Activated CD4-positive, alpha-beta memory T cell treated with anti-CD3 and anti-CD28 coated beads, Interleukin-2, amount 10 ng/mL, durations not matched to agents 7 days and 5 days (primary cell): ENCODE measurements at regions not wholly inside any gene's neighbourhood (a gene's known extent, or its start where the extent isn't known, plus 50 kb on each side); places are given as distances from the start of the nearest gene placed in this dataset.

ENCODE experiments used
- CTCF ChIA-PET: fragments of 350-600 bp; sonication (Branson Sonifier 250); formaldehyde crosslinking; loops from one replicate; lab custom pipeline; 2021; ENCODE audit warnings: antibody characterized with exemption, inconsistent platforms; lab: Charles Lee
- POLR2A ChIA-PET: fragments of 350-600 bp; sonication (Branson Sonifier 250); formaldehyde crosslinking; loops from one replicate; lab custom pipeline; 2021; ENCODE audit warnings: antibody characterized with exemption; lab: Charles Lee
- DNase-seq: peaks from one replicate; pipeline ENCODE4 v3.0.0-alpha.2; 2020
- H3K27ac Mint-ChIP-seq: one replicate; pipeline ENCODE4 v1.8.0; 2021; ENCODE audit warnings: mild to moderate bottlenecking, mixed read lengths
- H3K27me3 Mint-ChIP-seq: one replicate; pipeline ENCODE4 v1.8.0; 2021; ENCODE audit warnings: mixed read lengths
- H3K36me3 Mint-ChIP-seq: one replicate; pipeline ENCODE4 v1.8.0; 2021; ENCODE audit warnings: low read depth, mixed read lengths
- H3K4me1 Mint-ChIP-seq: one replicate; pipeline ENCODE4 v1.8.0; 2021; ENCODE audit warnings: mixed read lengths
- H3K4me3 Mint-ChIP-seq: one replicate; pipeline ENCODE4 v1.8.0; 2021; ENCODE audit warnings: mild to moderate bottlenecking, mixed read lengths
- H3K9me3 Mint-ChIP-seq: one replicate; pipeline ENCODE4 v1.8.0; 2021; ENCODE audit warnings: mixed read lengths

GRCh38 chr9:80382211-80382891 lies 810.6 kb downstream of the TLE4 start:
- CTCF ChIA-PET: no interaction called here
- no peak for DNase-seq
- Mint-ChIP-seq H3K27ac (no peak overlapping the region), H3K27me3 (no peaks in the 10 kb centered on the region), H3K4me1 (no peaks in the 10 kb centered on the region), H3K36me3 (no peaks in the 10 kb centered on the region), H3K4me3 (no peak overlapping the region), H3K9me3 (peaks cover 3% of the 10 kb centered on the region)
- POLR2A ChIA-PET: no interaction called here

- no peaks in the 10 kb centered on the region for H3K4me1 Mint-ChIP-seq
- no peaks in the 10 kb centered on the region for H3K9me3 Mint-ChIP-seq
- no peak overlapping the region for H3K27ac Mint-ChIP-seq
- CTCF ChIA-PET: no interaction called here
- DNase-seq: no peak
- no peaks in the 10 kb centered on the region for H3K36me3 Mint-ChIP-seq
- POLR2A ChIA-PET: no interaction called here
- H3K4me3 Mint-ChIP-seq: no peak overlapping the region
- H3K27me3 Mint-ChIP-seq: no peaks in the 10 kb centered on the region
Measured at GRCh38 chr9:80380301-80380700, 808.5 kb downstream of the TLE4 start.

DNA sequence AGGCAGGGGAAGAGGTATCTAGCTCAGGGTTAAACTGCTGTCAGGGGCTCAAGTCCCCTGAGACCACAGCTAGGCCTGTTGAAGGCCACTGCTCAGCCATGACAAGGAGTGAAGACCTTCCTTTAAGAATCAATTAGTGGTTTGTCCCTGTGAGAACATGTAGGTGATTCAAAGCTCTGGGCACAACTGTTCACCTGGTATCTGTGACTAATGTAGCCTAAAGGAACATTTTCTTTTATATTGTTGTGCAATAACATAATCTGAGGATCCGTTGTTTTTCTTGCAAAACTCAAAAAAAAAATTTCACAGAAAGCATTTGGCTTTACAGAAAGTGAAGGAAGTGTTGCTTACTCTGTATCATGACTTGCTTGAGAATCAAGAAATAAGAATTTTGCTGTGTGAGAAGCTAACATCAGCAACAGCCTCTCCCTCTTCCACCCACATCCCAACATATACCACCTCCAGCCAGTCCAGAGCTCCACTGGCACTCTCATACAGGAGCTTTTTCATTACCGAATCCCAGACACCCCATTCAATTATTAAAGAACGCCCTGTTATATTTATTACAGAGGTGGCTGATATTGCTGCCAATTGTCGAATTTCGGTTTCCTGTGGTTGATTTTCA lies 807.0 kb downstream of the TLE4 start:
- Mint-ChIP-seq H3K27ac (no peak overlapping the region), H3K4me1 (no peaks in the 10 kb centered on the region), H3K36me3 (no peaks in the 10 kb centered on the region), H3K4me3 (no peak overlapping the region), H3K9me3 (no peaks in the 10 kb centered on the region), H3K27me3 (no peaks in the 10 kb centered on the region)
- no peak for DNase-seq
- CTCF ChIA-PET: no interaction called here
- POLR2A ChIA-PET: interaction anchor here (1.3 kb wide), 1 partner anchor 10 kb away, joined by 3 read pairs; no protein-coding TSS in a partner anchor

DNA sequence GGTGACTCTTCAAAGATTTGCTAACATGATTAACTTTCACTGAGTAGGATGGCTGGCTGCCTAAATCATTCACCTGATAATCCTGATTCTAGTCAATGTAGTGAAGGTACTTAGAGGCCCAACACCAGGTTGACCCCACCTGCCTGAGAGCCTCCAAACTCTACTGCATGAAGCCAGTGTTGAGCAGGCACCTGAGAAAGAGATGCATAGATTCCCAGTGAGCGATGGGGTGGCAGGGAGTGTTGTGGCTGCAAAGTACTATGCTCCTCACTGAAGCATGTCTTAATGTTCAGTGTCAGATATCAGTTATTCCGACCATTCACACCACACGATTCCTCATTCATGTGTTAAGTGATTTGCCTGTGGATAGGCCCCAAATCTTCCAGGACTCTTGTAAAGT lies 804.4 kb downstream of the TLE4 start:
- POLR2A ChIA-PET: no interaction called here
- no peaks in the 10 kb centered on the region for H3K4me1 Mint-ChIP-seq
- CTCF ChIA-PET: no interaction called here
- no peaks in the 10 kb centered on the region for H3K27me3 Mint-ChIP-seq
- H3K4me3 Mint-ChIP-seq: no peak overlapping the region
- H3K36me3 Mint-ChIP-seq: no peaks in the 10 kb centered on the region
- H3K27ac Mint-ChIP-seq: no peak overlapping the region
- H3K9me3 Mint-ChIP-seq: no peaks in the 10 kb centered on the region
- no peak for DNase-seq

DNA sequence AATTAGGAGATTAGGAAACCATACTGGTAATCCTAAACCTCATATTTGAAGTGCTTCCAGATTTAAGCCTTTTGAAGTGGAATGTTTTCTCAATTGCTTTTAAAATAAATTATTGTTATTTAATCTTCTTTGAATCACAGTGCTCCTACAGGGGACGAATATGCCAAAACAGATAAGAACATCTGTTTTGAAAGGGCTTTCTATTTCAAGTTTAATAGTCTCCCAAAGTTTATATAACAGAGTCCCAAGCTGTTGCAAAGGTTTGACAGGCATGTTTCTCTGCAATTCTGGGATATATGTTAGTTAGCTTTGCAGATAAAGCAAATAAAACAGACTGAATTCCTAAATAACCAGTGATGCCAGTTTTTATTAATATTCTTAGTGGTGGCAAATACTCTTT lies 803.7 kb downstream of the TLE4 start:
- POLR2A ChIA-PET: no interaction called here
- Mint-ChIP-seq H3K27me3 (no peaks in the 10 kb centered on the region), H3K9me3 (no peaks in the 10 kb centered on the region), H3K4me1 (no peaks in the 10 kb centered on the region), H3K27ac (no peak overlapping the region), H3K4me3 (no peak overlapping the region), H3K36me3 (no peaks in the 10 kb centered on the region)
- CTCF ChIA-PET: no interaction called here
- DNase-seq: no peak

- Mint-ChIP-seq H3K36me3 (no peaks in the 10 kb centered on the region), H3K4me3 (no peak overlapping the region), H3K4me1 (no peaks in the 10 kb centered on the region), H3K9me3 (peaks cover 7% of the 10 kb centered on the region), H3K27ac (no peak overlapping the region), H3K27me3 (no peaks in the 10 kb centered on the region)
- CTCF ChIA-PET: no interaction called here
- no peak for DNase-seq
- POLR2A ChIA-PET: no interaction called here
Measured at GRCh38 chr9:80369641-80370040, 797.9 kb downstream of the TLE4 start.

GRCh38 chr9:80366626-80367025 lies 794.9 kb downstream of the TLE4 start:
- H3K27ac Mint-ChIP-seq: no peak overlapping the region
- H3K27me3 Mint-ChIP-seq: no peaks in the 10 kb centered on the region
- CTCF ChIA-PET: no interaction called here
- H3K4me1 Mint-ChIP-seq: no peaks in the 10 kb centered on the region
- H3K9me3 Mint-ChIP-seq: peaks cover 7% of the 10 kb centered on the region
- DNase-seq: no peak
- POLR2A ChIA-PET: no interaction called here
- H3K4me3 Mint-ChIP-seq: no peak overlapping the region
- no peaks in the 10 kb centered on the region for H3K36me3 Mint-ChIP-seq

GRCh38 chr9:80359941-80360881 lies 788.4 kb downstream of the TLE4 start:
- no peak for DNase-seq
- H3K9me3 Mint-ChIP-seq: peaks cover 15% of the 10 kb centered on the region
- ChIA-PET CTCF (no interaction called here), POLR2A (no interaction called here)
- H3K27ac Mint-ChIP-seq: no peak overlapping the region
- no peak overlapping the region for H3K4me3 Mint-ChIP-seq
- H3K36me3 Mint-ChIP-seq: no peaks in the 10 kb centered on the region
- no peaks in the 10 kb centered on the region for H3K27me3 Mint-ChIP-seq
- no peaks in the 10 kb centered on the region for H3K4me1 Mint-ChIP-seq

- ChIA-PET POLR2A (no interaction called here), CTCF (no interaction called here)
- Mint-ChIP-seq H3K36me3 (no peaks in the 10 kb centered on the region), H3K4me1 (no peaks in the 10 kb centered on the region), H3K9me3 (peaks cover 16% of the 10 kb centered on the region), H3K27me3 (no peaks in the 10 kb centered on the region), H3K27ac (no peak overlapping the region), H3K4me3 (no peak overlapping the region)
- DNase-seq: no peak
Measured at GRCh38 chr9:80359291-80359690, 787.5 kb downstream of the TLE4 start.

DNA sequence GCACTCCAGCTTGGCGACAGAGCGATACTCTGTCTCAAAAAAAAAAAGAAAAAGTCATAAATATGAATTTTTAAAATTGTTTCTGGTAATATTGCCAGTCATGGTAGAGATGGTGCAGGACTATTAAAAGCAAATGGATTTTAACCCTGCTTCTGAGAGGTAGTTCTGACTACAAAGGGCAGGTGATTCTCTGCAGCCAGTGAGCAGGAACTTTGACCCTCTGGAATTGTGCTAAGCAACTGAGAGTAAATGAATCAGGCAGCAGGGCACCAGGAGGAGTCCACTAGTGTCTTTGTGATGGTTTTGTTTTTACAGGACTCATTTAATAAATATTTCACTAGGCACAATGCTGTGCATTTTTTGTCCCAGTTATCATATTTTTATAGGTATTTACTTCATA lies 781.2 kb downstream of the TLE4 start:
- no peak for DNase-seq
- CTCF ChIA-PET: no interaction called here
- H3K27me3 Mint-ChIP-seq: no peaks in the 10 kb centered on the region
- peaks cover 7% of the 10 kb centered on the region for H3K9me3 Mint-ChIP-seq
- H3K27ac Mint-ChIP-seq: no peak overlapping the region
- no peaks in the 10 kb centered on the region for H3K36me3 Mint-ChIP-seq
- H3K4me3 Mint-ChIP-seq: no peak overlapping the region
- POLR2A ChIA-PET: no interaction called here
- no peaks in the 10 kb centered on the region for H3K4me1 Mint-ChIP-seq

- no peak overlapping the region for H3K27ac Mint-ChIP-seq
- no peaks in the 10 kb centered on the region for H3K36me3 Mint-ChIP-seq
- CTCF ChIA-PET: no interaction called here
- POLR2A ChIA-PET: no interaction called here
- peaks cover 2% of the 10 kb centered on the region for H3K9me3 Mint-ChIP-seq
- H3K4me3 Mint-ChIP-seq: no peak overlapping the region
- H3K27me3 Mint-ChIP-seq: no peaks in the 10 kb centered on the region
- DNase-seq: no peak
- H3K4me1 Mint-ChIP-seq: no peaks in the 10 kb centered on the region
Measured at GRCh38 chr9:80351612-80352011, 779.8 kb downstream of the TLE4 start.

DNA sequence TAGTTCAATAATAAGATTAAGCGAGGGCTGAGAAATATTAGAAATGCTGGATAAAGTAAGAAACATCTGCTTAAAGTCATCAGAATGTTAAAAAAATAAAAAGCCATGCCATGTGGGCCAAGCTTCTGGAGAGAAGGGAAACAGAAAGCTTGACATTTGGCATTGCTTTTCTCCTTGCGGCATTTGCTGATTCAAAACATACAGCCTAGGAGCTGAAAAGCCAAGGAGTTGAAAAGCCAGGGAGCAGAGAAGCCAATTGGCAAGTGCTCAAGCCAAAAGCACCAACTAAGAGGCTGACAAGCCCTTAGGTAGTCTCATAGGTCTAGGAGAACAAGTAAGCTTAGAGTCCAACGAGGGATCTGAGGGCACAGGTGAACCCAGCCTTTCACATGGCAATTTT lies 754.3 kb downstream of the TLE4 start:
- no peak for DNase-seq
- POLR2A ChIA-PET: no interaction called here
- no peak overlapping the region for H3K4me3 Mint-ChIP-seq
- peaks cover 3% of the 10 kb centered on the region for H3K9me3 Mint-ChIP-seq
- no peak overlapping the region for H3K27ac Mint-ChIP-seq
- no peaks in the 10 kb centered on the region for H3K36me3 Mint-ChIP-seq
- no peaks in the 10 kb centered on the region for H3K4me1 Mint-ChIP-seq
- CTCF ChIA-PET: no interaction called here
- no peaks in the 10 kb centered on the region for H3K27me3 Mint-ChIP-seq

DNA sequence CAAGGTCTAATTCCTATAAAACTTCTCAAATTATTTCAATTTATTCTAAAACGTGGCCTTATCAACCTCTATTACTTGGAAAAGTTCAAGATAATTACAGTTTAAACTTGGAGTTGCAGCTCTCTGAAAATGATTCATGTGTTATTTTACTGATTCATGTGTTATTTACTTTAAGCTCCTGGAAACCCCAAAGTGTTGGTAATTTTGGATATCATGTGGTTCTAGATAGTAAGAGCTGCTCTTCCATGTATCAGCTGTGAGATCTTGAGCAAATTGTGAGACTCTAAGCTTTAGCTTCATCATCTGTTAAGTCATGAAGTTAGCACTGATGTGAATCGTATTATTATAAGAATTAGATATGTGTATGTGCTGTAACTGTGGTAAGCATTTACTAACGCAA lies 749.2 kb downstream of the TLE4 start:
- Mint-ChIP-seq H3K4me3 (no peak overlapping the region), H3K9me3 (no peaks in the 10 kb centered on the region), H3K27me3 (no peaks in the 10 kb centered on the region), H3K4me1 (no peaks in the 10 kb centered on the region), H3K36me3 (no peaks in the 10 kb centered on the region), H3K27ac (no peak overlapping the region)
- POLR2A ChIA-PET: no interaction called here
- DNase-seq: no peak
- CTCF ChIA-PET: no interaction called here
